ENCODE measurements at regions not wholly inside any gene's neighbourhood (a gene's known extent, or its start where the extent isn't known, plus 50 kb on each side); places are given as distances from the start of the nearest gene placed in this dataset.
"Not testable (repeated sequence)": the region's sequence is repeated elsewhere in the genome, so short reads cannot be mapped to it uniquely, and the experiment has no call there.

- H3K4me3 Mint-ChIP-seq: no peak overlapping the region
- Histone ChIP-seq H3K36me3 (ENCODE audit: insufficient read depth, low read length) (no peaks in the 10 kb centered on the region), H3K27me3 (ENCODE audit: insufficient read depth, low read length, poor library complexity, severe bottlenecking) (no peaks in the 10 kb centered on the region), H3K9me3 (ENCODE audit: low read length) (no peaks in the 10 kb centered on the region), H3K4me1 (ENCODE audit: insufficient read depth, low read length) (no peaks in the 10 kb centered on the region), H3K27ac (ENCODE audit: low read depth, low read length) (no peak overlapping the region), H3K4me3 (ENCODE audit: low read length) (no peak overlapping the region)
- H3K9me3 Mint-ChIP-seq: peaks cover 0 to 11% (median 7%) of the 10 kb centered on the region in 5 donors
- H3K4me1 Mint-ChIP-seq: no peaks in the 10 kb centered on the region
- DNase-seq: no peak
- H3K27ac Mint-ChIP-seq: no peak overlapping the region
- ChIA-PET CTCF (no interaction called here), POLR2A (no interaction called here)
- H3K27me3 Mint-ChIP-seq: no peaks in the 10 kb centered on the region
- H3K36me3 Mint-ChIP-seq: no peaks in the 10 kb centered on the region
These were observed 1097.7 kb upstream of the CELF4 start for GRCh38 chr18:38663270-38663669.

- POLR2A ChIA-PET: no interaction called here
These were observed 1089.3 kb upstream of the CELF4 start for GRCh38 chr18:38654946-38655345.

GRCh38 chr18:38651736-38652135 is 1086.1 kb upstream of the CELF4 start:
- no peaks in the 10 kb centered on the region for H3K4me1 ChIP-seq (ENCODE audit: insufficient read depth, low read length)
- no peaks in the 10 kb centered on the region for H3K4me1 Mint-ChIP-seq
- no peaks in the 10 kb centered on the region for H3K36me3 Mint-ChIP-seq
- no peaks in the 10 kb centered on the region for H3K27me3 Mint-ChIP-seq
- H3K4me3 Mint-ChIP-seq: no peak overlapping the region
- H3K27me3 ChIP-seq (ENCODE audit: insufficient read depth, low read length, poor library complexity, severe bottlenecking): no peaks in the 10 kb centered on the region
- H3K4me3 ChIP-seq (ENCODE audit: low read length): no peak overlapping the region
- H3K9me3 Mint-ChIP-seq: peaks cover 0 to 6% (median 0%) of the 10 kb centered on the region in 5 donors
- ChIA-PET POLR2A (no interaction called here), CTCF (no interaction called here)
- H3K27ac ChIP-seq (ENCODE audit: low read depth, low read length): no peak overlapping the region
- no peak overlapping the region for H3K27ac Mint-ChIP-seq
- H3K9me3 ChIP-seq (ENCODE audit: low read length): no peaks in the 10 kb centered on the region
- H3K36me3 ChIP-seq (ENCODE audit: insufficient read depth, low read length): no peaks in the 10 kb centered on the region
- no peak for DNase-seq

More at GRCh38 chr18:38654946-38655345, 1089.3 kb upstream of the CELF4 start:
- DNase-seq: no peak
- Histone ChIP-seq H3K4me3 (ENCODE audit: low read length) (no peak overlapping the region), H3K36me3 (ENCODE audit: insufficient read depth, low read length) (no peaks in the 10 kb centered on the region), H3K27me3 (ENCODE audit: insufficient read depth, low read length, poor library complexity, severe bottlenecking) (no peaks in the 10 kb centered on the region), H3K9me3 (ENCODE audit: low read length) (no peaks in the 10 kb centered on the region), H3K27ac (ENCODE audit: low read depth, low read length) (no peak overlapping the region), H3K4me1 (ENCODE audit: insufficient read depth, low read length) (no peaks in the 10 kb centered on the region)
- H3K9me3 Mint-ChIP-seq: peaks cover 0 to 12% (median 0%) of the 10 kb centered on the region in 5 donors
- CTCF ChIA-PET: no interaction called here
- H3K4me1 Mint-ChIP-seq: no peaks in the 10 kb centered on the region
- H3K27me3 Mint-ChIP-seq: no peaks in the 10 kb centered on the region
- H3K36me3 Mint-ChIP-seq: no peaks in the 10 kb centered on the region
- H3K4me3 Mint-ChIP-seq: no peak overlapping the region
- no peak overlapping the region for H3K27ac Mint-ChIP-seq

GRCh38 chr18:38648179-38648578 is 1082.6 kb upstream of the CELF4 start:
- CTCF ChIA-PET: no interaction called here
- no peaks in the 10 kb centered on the region for H3K4me1 ChIP-seq (ENCODE audit: insufficient read depth, low read length)
- H3K36me3 Mint-ChIP-seq: no peaks in the 10 kb centered on the region

GRCh38 chr18:38646296-38646695 is 1080.7 kb upstream of the CELF4 start:
- no peak overlapping the region for H3K4me3 Mint-ChIP-seq
- CTCF ChIA-PET: no interaction called here

More at GRCh38 chr18:38648179-38648578, 1082.6 kb upstream of the CELF4 start:
- H3K27ac Mint-ChIP-seq: no peak overlapping the region
- no peak overlapping the region for H3K4me3 Mint-ChIP-seq
- H3K27ac ChIP-seq (ENCODE audit: low read depth, low read length): no peak overlapping the region
- POLR2A ChIA-PET: no interaction called here
- no peaks in the 10 kb centered on the region for H3K27me3 Mint-ChIP-seq
- peaks cover 0 to 5% (median 0%) of the 10 kb centered on the region in 5 donors for H3K9me3 Mint-ChIP-seq
- H3K36me3 ChIP-seq (ENCODE audit: insufficient read depth, low read length): no peaks in the 10 kb centered on the region
- H3K27me3 ChIP-seq (ENCODE audit: insufficient read depth, low read length, poor library complexity, severe bottlenecking): no peaks in the 10 kb centered on the region
- no peaks in the 10 kb centered on the region for H3K4me1 Mint-ChIP-seq
- DNase-seq: no peak
- no peak overlapping the region for H3K4me3 ChIP-seq (ENCODE audit: low read length)
- no peaks in the 10 kb centered on the region for H3K9me3 ChIP-seq (ENCODE audit: low read length)

GRCh38 chr18:38644875-38645641 is 1079.5 kb upstream of the CELF4 start:
- no peak for DNase-seq
- Histone ChIP-seq H3K36me3 (ENCODE audit: insufficient read depth, low read length) (no peaks in the 10 kb centered on the region), H3K27me3 (ENCODE audit: insufficient read depth, low read length, poor library complexity, severe bottlenecking) (no peaks in the 10 kb centered on the region), H3K27ac (ENCODE audit: low read depth, low read length) (no peak overlapping the region), H3K4me3 (ENCODE audit: low read length) (no peak overlapping the region), H3K4me1 (ENCODE audit: insufficient read depth, low read length) (no peaks in the 10 kb centered on the region), H3K9me3 (ENCODE audit: low read length) (no peaks in the 10 kb centered on the region)
- Mint-ChIP-seq H3K27me3 (no peaks in the 10 kb centered on the region), H3K36me3 (no peaks in the 10 kb centered on the region), H3K9me3 (peaks cover 0 to 10% (median 2%) of the 10 kb centered on the region in 5 donors), H3K27ac (no peak overlapping the region), H3K4me1 (no peaks in the 10 kb centered on the region), H3K4me3 (no peak overlapping the region)
- CTCF ChIA-PET: no interaction called here
- POLR2A ChIA-PET: no interaction called here

More at GRCh38 chr18:38646296-38646695, 1080.7 kb upstream of the CELF4 start:
- Histone ChIP-seq H3K36me3 (ENCODE audit: insufficient read depth, low read length) (no peaks in the 10 kb centered on the region), H3K4me1 (ENCODE audit: insufficient read depth, low read length) (no peaks in the 10 kb centered on the region), H3K4me3 (ENCODE audit: low read length) (no peak overlapping the region), H3K27ac (ENCODE audit: low read depth, low read length) (no peak overlapping the region), H3K9me3 (ENCODE audit: low read length) (no peaks in the 10 kb centered on the region), H3K27me3 (ENCODE audit: insufficient read depth, low read length, poor library complexity, severe bottlenecking) (no peaks in the 10 kb centered on the region)
- no peaks in the 10 kb centered on the region for H3K27me3 Mint-ChIP-seq
- DNase-seq: no peak
- POLR2A ChIA-PET: no interaction called here
- H3K36me3 Mint-ChIP-seq: no peaks in the 10 kb centered on the region
- H3K9me3 Mint-ChIP-seq: peaks cover 0 to 6% (median 0%) of the 10 kb centered on the region in 5 donors
- H3K4me1 Mint-ChIP-seq: no peaks in the 10 kb centered on the region
- H3K27ac Mint-ChIP-seq: no peak overlapping the region

- Mint-ChIP-seq H3K9me3 (peaks cover 11 to 20% (median 14%) of the 10 kb centered on the region in 5 donors), H3K4me1 (no peaks in the 10 kb centered on the region), H3K27ac (no peak overlapping the region), H3K27me3 (no peaks in the 10 kb centered on the region), H3K36me3 (peaks cover 0 to 3% (median 0%) of the 10 kb centered on the region in 3 donors), H3K4me3 (no peak overlapping the region)
- Histone ChIP-seq H3K4me1 (ENCODE audit: insufficient read depth, low read length) (no peaks in the 10 kb centered on the region), H3K27me3 (ENCODE audit: insufficient read depth, low read length, poor library complexity, severe bottlenecking) (no peaks in the 10 kb centered on the region), H3K9me3 (ENCODE audit: low read length) (no peaks in the 10 kb centered on the region), H3K36me3 (ENCODE audit: insufficient read depth, low read length) (no peaks in the 10 kb centered on the region), H3K4me3 (ENCODE audit: low read length) (no peak overlapping the region), H3K27ac (ENCODE audit: low read depth, low read length) (no peak overlapping the region)
- POLR2A ChIA-PET: no interaction called here
- no peak for DNase-seq
- CTCF ChIA-PET: no interaction called here
These were observed 1077.1 kb upstream of the CELF4 start for GRCh38 chr18:38642711-38643110.

- H3K36me3 ChIP-seq (ENCODE audit: insufficient read depth, low read length); H3K27ac ChIP-seq (ENCODE audit: low read depth, low read length); H3K4me3 ChIP-seq (ENCODE audit: low read length); H3K36me3 Mint-ChIP-seq; DNase-seq; CTCF ChIA-PET; H3K27ac Mint-ChIP-seq; H3K4me1 Mint-ChIP-seq; POLR2A ChIA-PET; H3K9me3 ChIP-seq (ENCODE audit: low read length); H3K27me3 Mint-ChIP-seq; H3K4me3 Mint-ChIP-seq; H3K4me1 ChIP-seq (ENCODE audit: insufficient read depth, low read length); H3K27me3 ChIP-seq (ENCODE audit: insufficient read depth, low read length, poor library complexity, severe bottlenecking): not testable (repeated sequence)
- peaks cover 11 to 30% (median 17%) of the 10 kb centered on the region in 5 donors for H3K9me3 Mint-ChIP-seq
These were observed 1074.1 kb upstream of the CELF4 start for GRCh38 chr18:38639700-38640099.

Data from CD8-positive, alpha-beta memory T cell (primary cell).